ENCODE measurements at regions not wholly inside any gene's neighbourhood (a gene's known extent, or its start where the extent isn't known, plus 50 kb on each side); places are given as distances from the start of the nearest gene placed in this dataset.

DNA sequence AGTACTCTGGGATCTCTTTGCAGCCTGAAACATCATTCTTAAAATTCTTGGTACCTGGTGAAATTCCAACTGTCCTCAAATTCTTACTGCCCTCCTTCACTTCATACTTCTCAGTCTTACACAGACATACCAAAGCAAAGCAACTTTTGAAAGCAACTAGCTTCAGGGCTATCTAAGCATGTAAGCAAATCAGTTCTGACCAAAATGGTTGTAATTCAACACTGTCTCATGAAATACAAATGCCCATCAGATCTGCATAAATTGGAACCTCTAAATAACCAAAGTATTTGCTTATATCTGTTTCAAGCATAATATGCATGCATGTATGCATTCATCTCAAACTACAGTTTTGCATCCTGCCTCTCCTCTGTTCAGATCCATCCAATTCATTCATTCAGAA is 308.1 kb upstream of the PPARGC1A start:
- no peak for TF ChIP-seq EZH2phosphoT487 (IDR thresholded peaks at IDR 0.05; ENCODE audit: borderline replicate concordance, low read length)
- TF ChIP-seq, protein P1, sequence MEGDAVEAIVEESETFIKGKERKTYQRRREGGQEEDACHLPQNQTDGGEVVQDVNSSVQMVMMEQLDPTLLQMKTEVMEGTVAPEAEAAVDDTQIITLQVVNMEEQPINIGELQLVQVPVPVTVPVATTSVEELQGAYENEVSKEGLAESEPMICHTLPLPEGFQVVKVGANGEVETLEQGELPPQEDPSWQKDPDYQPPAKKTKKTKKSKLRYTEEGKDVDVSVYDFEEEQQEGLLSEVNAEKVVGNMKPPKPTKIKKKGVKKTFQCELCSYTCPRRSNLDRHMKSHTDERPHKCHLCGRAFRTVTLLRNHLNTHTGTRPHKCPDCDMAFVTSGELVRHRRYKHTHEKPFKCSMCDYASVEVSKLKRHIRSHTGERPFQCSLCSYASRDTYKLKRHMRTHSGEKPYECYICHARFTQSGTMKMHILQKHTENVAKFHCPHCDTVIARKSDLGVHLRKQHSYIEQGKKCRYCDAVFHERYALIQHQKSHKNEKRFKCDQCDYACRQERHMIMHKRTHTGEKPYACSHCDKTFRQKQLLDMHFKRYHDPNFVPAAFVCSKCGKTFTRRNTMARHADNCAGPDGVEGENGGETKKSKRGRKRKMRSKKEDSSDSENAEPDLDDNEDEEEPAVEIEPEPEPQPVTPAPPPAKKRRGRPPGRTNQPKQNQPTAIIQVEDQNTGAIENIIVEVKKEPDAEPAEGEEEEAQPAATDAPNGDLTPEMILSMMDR (conservative IDR thresholded peaks at IDR 0.05; ENCODE audit: low read depth, low read length) = no peak
